Suppressor macrophage treated with lipopolysaccharide for 1 hour (primary cell): ENCODE measurements at regions not wholly inside any gene's neighbourhood (a gene's known extent, or its start where the extent isn't known, plus 50 kb on each side); places are given as distances from the start of the nearest gene placed in this dataset.
A peak's percentile ranks its signal among the peaks of the same experiment; 100 is the strongest.
"Not testable (repeated sequence)": the region's sequence is repeated elsewhere in the genome, so short reads cannot be mapped to it uniquely, and the experiment has no call there.

ENCODE experiments used
- DNase-seq, 3 donors: peaks; one replicate each; pipeline ENCODE4 v3.0.0-alpha.2; 2020 to 2022

DNA sequence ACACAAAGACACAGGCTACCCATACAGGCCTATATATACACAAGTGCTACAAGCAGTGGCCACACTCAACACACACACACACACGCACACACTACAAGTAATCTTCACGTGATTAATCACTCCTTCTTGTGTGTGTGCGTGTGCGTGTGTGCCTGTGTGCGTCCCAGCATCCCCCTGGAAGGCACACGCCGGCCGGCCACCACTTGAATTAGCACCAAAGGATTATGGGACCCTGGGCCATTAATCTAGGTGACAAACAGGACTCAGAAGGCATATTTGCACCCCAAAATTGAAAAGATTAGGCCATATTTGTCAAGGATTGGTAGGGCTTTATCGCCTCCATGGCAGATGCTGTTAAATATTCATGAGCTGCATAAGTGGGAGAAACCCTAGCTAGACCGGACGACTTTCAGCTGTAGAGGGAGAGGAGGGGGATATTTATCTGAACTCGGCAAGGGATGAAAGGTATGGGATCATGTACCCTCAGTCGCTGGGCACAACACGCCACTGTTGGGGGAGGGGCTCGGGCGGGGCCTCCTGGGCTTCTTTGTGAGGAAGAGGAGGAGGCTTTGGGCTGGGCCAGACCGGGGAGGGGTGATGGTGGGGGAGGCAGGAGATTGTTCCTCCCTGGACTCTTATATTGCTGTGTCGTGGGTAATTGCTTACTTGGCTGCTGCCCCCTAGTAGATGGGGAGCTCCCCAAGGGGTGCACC lies 89.6 kb upstream of the LHX5 start:
- no peak for DNase-seq

DNA sequence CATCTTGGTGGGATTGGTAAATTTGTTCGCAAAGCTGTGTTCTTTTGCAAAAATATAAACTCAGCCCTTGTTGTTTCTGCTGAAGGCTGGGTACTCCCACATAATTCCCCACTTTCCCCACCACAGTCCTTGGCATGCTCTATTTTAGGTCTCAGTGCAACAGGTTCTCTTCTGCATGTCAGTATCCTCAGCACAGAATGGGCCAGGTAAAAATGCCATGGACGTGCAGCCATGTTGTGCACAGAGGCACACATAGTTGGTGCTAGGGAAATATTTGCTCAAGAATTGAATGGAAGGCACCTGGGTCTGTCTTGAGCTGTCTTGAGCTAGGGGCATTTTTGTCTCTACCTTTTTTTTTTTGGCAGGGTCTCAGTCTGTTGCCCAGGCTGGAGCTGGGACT lies 87.8 kb upstream of the LHX5 start:
- DNase-seq, result no peak

DNA sequence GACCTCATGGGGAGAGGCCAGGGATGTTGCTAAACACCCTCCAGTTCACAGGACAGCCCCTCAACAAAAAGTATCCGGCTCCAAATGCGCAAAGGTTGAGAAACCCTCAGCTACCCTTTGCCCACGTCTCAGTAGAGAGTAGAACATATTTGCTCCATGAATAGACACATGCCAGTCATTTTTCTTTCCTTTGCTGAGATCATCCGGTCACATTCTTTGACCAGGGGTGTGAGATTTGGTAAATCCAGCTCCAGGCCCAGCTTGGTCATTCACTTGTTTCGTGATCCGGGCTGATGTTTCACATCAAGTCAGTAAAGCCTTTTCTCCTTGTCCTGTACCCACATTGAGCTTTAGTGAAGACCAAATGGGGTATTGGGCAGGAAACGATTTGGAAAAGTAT lies 83.6 kb upstream of the LHX5 start:
- DNase-seq, result no peak

DNA sequence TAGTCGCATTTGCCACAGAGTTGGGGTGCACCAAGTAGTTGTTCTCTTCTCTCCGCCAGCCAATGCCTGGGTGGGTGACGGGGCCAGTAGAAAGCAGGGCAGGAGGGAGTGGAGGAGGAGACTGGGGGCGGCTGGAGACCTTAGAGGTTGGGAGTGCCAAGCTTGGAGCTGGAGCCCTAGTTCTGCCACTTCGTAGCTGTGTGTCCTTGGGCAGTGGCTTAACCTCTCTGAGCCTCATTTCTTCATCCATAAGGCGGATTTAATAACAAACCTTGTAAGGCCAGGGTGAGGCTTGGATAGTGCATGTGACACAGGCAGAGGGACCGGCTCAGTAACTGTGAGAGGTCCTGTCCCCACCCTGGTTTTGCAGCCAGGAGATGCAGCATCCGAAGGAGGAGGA lies 81.1 kb upstream of the LHX5 start:
- no peak for DNase-seq

DNA sequence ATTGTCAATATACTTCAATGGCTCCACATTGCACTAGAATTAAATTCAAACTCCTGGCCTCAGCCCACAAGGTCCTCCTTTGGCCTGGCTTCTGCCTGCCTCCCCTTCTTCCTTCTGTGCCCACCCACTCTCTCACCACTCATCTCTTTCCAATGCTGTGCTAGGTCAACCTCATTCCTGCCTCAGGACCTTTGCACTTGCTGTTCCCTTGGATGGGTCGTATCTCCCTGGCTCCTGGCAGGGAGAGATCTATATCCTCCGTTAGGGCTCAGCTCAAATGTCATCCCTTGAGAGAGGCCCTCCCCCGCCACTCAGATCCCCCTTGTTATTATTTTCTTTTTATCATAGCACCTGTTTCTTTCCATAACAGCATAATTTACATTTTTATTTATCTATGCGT lies 79.9 kb upstream of the LHX5 start:
- DNase-seq, result no peak

DNA sequence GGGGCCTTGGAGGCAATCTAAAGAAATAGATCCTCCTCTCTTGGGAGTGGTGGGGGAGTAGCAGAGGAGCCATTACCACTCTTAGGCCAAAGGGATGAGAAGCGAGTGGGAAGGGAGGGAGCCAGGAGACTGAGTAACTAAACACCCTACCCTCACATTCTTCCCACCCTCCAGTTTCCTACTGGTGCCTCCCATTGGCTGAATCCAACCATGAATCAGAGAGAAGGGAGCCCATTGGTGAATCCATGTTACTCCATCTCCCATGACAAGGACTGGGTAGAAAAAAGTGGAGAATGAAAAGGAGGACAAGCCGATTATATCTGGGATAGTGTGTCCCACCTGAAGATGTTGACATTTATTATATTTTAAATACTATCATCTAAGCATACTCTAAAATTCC lies 76.8 kb upstream of the LHX5 start:
- no peak for DNase-seq

DNA sequence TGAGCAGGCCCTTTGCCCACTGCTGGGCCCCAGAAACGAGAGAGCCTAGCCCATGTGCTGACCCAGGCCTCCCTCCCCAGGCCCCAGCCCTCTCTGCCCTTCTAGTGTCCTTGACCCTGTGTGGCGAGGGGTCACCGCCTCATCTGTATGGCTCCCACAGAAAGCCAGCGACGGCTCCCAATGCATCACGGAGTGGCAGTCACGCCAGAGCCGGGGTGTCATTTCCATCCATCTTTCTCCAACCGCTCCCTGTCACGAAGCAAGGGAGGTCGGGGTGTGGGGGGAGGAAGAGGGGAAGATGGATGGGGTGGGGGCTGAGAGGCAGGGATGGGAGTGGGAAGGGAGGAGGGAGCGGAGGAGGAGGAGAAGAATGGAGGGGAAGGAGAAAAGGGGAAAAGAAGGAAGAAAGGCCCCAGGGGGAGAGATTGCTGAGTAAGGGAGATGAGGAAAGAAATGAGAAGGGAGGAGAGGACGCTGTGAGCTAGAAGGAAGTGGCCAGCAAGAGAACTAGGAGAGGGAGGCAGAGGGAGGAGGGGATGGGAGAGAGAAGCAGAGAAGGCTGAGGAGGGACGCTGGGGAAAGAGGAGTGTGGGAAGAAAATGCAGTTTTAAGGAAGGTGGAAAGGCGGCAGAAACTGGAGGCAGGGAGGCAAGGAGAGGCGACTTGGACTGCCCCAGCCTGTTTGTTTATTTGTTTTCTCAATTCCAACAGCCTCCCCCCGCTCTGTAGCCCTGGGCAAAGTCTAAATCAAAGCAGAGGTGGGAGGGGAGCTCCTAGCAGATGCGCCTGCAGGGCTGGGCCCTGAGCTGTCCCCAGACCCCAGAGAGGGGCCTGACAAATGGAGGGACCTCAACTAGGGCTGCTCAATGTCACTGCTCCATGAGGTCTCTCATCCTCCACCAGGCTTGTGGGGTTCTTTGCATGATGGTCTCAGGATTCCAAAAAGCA lies 75.5 kb upstream of the LHX5 start:
- DNase-seq, result no peak

DNA sequence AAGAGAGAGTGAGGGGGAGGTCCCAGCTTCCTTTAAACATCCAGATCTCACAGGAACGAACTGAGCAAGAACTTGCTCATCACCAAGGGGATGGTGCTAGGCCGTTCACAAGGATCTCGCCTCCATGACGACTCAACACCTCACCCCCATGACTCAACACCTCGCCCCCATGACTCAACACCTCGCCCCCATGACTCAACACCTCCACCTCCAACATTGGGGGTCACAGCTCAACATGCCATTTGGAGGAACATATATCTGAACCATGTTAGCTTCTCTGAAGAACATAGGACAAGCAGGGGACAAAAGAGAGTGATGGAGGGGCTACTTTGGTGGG lies 66.0 kb upstream of the LHX5 start:
- peak in 2 of 3 donors; percentile 4 to 7 for DNase-seq

DNA sequence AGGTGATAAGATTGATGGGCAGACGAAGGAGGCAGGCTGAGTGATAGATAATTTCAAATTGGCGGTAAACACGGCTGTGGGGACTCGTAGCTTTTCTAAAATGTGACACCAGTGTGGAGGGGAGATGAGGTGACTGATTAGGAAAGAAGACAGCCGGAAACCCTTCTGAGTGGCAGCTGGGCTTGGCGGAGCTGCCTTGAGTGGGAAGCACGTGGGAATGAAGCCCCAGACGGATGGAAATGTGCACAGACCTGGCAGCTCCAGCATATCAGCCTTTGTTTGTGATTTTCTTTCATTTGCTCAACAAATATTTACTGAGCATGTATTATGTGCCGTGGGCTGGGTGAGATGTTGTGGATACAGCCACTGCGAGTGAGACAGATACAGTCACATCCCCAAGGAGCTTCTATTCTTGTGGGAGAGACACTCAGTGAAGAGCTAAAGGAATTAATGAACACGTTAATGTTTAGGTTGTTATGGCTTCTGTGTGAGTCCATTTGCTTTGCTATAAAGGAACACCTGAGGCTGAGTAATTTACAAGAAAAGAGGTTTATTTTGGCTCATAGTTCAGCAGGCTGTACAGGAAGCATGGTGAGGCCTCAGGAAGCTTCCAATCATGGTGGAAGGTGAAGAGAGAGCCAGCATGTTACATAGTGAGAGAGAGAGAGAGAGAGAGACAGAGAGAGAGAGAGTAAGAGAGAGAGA lies 65.5 kb upstream of the LHX5 start:
- no peak for DNase-seq

DNA sequence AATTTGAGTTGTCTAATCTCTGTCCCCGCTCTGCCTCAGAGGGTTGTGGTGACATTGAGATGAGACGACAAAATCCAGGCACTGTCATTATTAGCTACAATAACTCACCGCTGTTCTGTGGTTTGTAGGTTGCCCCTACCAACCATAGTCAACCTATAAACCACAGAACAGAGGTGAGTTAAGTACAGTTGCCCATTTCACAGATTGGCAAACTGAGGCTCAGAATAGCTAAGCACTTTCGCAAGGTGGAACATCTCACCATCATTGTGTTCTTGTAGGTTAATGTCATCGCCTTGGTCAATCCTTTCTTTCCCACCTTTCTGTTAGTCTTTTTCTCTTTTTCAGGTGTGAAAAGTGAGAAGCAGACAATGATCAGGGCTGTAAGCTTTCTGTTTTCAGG lies 63.4 kb upstream of the LHX5 start:
- no peak for DNase-seq

DNA sequence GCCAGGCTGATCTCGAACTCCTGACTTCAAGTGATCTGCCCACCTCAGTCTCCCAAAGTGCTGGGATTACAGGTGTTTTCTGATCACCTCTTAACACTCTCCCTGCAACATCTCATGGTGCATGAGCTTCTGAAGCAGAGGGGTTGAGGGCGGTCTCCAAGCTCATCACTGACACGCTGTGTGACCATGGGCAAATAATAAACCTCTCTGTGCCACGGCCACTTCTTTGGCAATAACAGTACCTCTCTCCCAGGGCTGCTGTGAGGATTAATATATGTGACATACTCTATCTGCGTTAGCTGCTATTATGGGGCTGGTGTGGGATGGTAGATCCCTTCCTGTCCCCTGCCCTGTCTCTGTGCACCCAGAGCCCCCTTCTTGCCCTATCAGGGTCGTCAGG lies 62.9 kb upstream of the LHX5 start:
- no peak for DNase-seq

DNA sequence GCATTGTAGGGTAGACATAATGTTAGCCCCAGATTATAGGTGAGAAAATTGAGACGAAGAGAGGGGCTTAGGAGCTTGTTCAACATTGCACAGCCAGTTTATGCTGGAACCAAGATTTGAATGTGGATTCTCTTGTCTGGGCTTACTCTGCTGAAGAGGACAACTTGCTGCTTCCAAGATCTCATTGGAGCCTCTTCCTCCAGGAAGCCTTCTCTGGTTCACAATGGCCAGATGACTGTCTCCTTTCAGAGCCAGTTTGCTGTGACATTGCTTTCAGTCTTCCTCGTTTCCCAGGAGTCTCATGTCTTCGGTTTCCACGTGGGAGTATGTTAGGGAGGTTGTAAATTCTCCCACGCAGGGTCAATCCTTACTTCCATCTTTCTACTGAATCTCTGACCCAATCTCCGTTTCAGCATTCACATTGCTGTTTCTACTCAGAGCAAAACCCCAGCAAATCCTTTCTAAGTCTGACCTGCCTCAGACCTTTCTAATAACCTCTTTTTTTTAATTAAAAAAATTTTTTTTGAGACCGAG lies 62.2 kb upstream of the LHX5 start:
- no peak for DNase-seq

DNA sequence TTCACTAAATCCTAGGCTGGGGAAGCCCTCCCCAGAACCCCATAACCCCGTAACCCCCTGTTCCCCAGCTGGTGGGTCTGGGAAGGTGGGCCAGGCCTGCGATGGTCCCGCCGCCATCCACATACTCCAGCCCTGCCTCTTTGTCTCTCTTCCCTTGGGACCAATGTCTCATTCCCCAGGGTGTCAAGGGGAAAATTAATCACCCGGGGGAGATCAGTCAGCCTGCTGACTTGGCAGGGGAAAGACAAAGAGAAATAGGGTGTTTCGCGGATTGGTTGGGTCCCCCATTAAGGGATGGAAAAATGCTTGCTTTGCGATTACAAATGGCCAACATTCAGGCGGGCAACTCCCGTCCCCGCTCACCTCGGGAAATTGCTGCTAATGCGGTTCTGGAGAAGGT lies 60.6 kb upstream of the LHX5 start:
- DNase-seq, result no peak

DNA sequence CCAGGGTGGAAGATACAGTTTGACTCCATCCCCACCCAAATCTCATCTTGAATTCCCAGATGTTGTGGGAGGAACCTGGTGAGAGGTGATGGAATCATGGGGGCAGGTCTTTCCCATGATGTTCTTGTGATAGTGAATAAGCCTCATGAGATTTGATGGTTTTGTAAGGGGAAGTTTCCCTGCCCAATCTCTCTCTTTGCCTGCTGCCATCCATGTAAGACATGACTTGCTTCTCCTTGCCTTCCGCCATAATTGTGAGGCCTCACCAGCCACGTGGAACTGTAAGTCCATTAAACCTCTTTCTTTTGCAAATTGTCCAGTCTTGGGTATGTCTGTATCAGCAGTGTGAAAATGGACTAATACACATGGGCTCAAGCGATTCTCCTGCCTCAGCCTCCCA lies 59.4 kb upstream of the LHX5 start:
- not testable (repeated sequence) for DNase-seq

DNA sequence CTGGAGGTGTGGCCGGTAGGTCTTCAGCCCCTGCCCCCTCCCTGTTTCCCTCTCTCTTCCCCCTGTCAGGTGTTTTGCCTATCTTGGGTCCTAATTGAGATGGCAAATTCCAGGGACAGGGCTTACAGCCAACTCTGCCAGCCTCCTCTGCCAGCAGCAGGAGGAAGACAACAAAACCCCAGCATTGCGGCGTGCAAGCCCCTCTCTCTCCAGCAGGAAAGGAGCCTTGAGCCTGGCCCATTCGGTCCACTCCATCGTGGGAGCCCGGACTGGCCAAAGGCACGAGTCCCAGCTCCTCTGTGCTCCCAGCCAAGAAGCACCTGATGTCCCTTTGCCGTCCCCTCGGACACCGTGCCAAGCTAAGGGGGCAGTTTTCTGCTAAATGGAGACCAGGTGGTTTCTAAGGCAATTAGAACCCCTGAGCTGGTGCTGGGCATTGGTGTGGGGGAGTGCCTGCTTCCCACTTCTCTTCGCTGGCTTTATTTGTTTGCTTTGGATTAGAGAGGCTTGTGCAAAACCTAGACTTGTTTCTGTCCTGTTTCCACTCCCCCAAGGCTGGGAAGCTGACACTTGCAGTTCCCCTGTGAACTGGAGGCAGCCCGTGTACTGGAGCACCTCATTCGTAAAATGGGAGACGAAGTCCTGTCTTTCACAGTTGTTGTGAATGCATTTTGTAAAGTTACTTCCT lies 57.1 kb upstream of the LHX5 start:
- no peak for DNase-seq

DNA sequence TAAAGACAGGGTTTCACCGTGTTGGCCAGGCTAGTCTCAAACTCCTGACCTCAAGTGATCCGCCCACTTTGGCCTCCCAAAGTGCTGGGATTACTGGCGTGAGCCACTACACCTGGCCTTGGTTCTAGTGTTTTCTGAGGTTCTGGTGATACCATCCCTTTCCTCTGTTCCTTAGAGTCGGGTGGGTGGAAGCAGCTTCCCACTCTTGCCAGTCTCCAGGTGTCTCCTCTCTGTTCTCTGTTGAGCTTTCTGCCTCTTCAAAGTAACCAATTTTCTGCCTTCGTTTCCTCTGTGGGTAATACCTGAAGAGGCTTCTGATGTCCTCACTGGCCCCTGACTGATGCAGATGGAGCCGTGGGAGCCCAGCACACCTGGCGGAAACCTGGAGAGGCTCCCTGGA lies 53.4 kb upstream of the LHX5 start:
- no peak for DNase-seq

DNA sequence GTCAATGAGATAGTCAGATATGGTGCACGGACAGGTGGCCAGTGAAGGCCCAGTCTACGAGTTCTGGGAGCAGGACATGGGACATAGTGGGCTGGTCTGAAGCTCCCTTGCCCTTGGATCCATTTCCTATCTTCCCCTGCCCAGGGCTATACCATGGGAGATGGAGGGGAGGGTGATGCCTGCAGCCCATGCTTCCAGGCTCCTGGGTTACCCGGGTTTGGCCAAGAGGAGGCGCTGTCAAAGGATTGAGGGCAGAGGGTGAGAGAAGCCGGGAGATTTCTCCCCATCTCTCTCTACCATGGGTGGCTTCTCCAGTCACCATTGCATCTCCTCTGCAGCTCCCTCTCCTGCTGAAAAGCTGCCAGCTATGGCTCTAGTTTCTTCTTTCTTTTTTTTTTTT lies 52.8 kb upstream of the LHX5 start:
- no peak for DNase-seq

DNA sequence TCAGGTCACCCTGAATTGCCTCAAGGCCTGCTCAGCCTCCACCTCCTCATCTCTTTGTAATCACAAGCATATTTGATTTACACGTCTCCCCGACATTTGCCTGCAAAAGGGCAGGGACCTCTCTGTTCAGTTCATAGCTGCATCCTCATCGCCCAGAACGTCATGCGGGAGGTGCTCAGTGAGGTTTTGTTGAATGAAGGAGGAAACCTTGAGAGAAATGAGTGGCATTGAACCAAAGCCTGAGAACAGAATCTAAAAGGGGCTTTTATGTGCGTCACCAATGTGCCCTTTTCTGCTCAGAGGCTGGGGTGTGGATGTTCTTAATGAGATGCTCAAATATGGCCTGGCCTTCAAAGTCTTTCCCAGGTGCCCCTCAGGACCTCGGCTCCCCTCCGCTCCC lies 50.0 kb upstream of the LHX5 start:
- no peak for DNase-seq
